Gastrocnemius medialis (tissue), 4 donors: ENCODE measurements at regions not wholly inside any gene's neighbourhood (a gene's known extent, or its start where the extent isn't known, plus 50 kb on each side); places are given as distances from the start of the nearest gene placed in this dataset.

Source experiments
- CTCF ChIP-seq, 5 experiments: fragments of 450-650 bp in 3 of 5; fragments of 200-600 bp in 2 of 5; sonication (generic) in 2 of 5; IDR thresholded peaks in 4 of 5; conservative IDR thresholded peaks in 1 of 5; 1 replicate in 4 of 5; 2 replicates in 1 of 5; pipeline ENCODE4 v1.5.1; 2016 to 2019; ENCODE audit warnings: antibody characterized with exemption in 5 of 5, mild to moderate bottlenecking in 3 of 5, moderate library complexity in 3 of 5
- POLR2A ChIP-seq, 2 donors: fragments of 450-650 bp; IDR thresholded peaks; one replicate each; pipeline ENCODE4 v1.6.1; 2017; ENCODE audit warnings: antibody characterized with exemption in 2 of 2, mild to moderate bottlenecking in 2 of 2, moderate library complexity in 2 of 2

- TF ChIP-seq CTCF (IDR thresholded peaks at IDR 0.05 in 4 of 5, conservative IDR thresholded peaks at IDR 0.05 in 1 of 5), result no peak
- TF ChIP-seq POLR2A (IDR thresholded peaks at IDR 0.05), result no peak
Observed at GRCh38 chr4:89658701-89659024, 178.3 kb downstream of the SNCA start.
